ENCODE measurements at regions not wholly inside any gene's neighbourhood (a gene's known extent, or its start where the extent isn't known, plus 50 kb on each side); places are given as distances from the start of the nearest gene placed in this dataset.
"Not testable (repeated sequence)": the region's sequence is repeated elsewhere in the genome, so short reads cannot be mapped to it uniquely, and the experiment has no call there.

- no peak for DNase-seq
These were observed 599.0 kb upstream of the TPK1 start for GRCh38 chr7:145434811-145435210.

- DNase-seq, result no peak
These were observed 596.0 kb upstream of the TPK1 start for GRCh38 chr7:145431834-145432233.

- DNase-seq, result not testable (repeated sequence)
These were observed 582.6 kb upstream of the TPK1 start for GRCh38 chr7:145418481-145418880.

GRCh38 chr7:145411066-145411465, 575.2 kb upstream of the TPK1 start:
- no peak for DNase-seq

- no peak for DNase-seq
These were observed 562.9 kb upstream of the TPK1 start for GRCh38 chr7:145398758-145399157.

GRCh38 chr7:145394126-145394525, 558.3 kb upstream of the TPK1 start:
- DNase-seq, result no peak

- DNase-seq, result no peak
These were observed 546.9 kb upstream of the TPK1 start for GRCh38 chr7:145382762-145383161.

GRCh38 chr7:145378197-145378596, 542.3 kb upstream of the TPK1 start:
- DNase-seq, result no peak

GRCh38 chr7:145360511-145361100, 524.8 kb upstream of the TPK1 start:
- DNase-seq, result no peak

GRCh38 chr7:145350334-145350733, 514.5 kb upstream of the TPK1 start:
- DNase-seq, result no peak

GRCh38 chr7:145349452-145349851, 513.6 kb upstream of the TPK1 start:
- not testable (repeated sequence) for DNase-seq

- no peak for DNase-seq
These were observed 511.4 kb upstream of the TPK1 start for GRCh38 chr7:145347271-145347670.

GRCh38 chr7:145339319-145339718, 503.5 kb upstream of the TPK1 start:
- DNase-seq, result no peak

GRCh38 chr7:145331522-145331921, 495.7 kb upstream of the TPK1 start:
- DNase-seq, result no peak

- DNase-seq, result no peak
These were observed 495.2 kb upstream of the TPK1 start for GRCh38 chr7:145331076-145331475.

- no peak for DNase-seq
These were observed 491.8 kb upstream of the TPK1 start for GRCh38 chr7:145327646-145328045.

GRCh38 chr7:145324081-145324480, 488.2 kb upstream of the TPK1 start:
- DNase-seq, result no peak

GRCh38 chr7:145313551-145313950, 477.7 kb upstream of the TPK1 start:
- DNase-seq, result no peak

- DNase-seq, result no peak
These were observed 457.9 kb upstream of the TPK1 start for GRCh38 chr7:145293754-145294153.

- DNase-seq, result no peak
These were observed 457.4 kb upstream of the TPK1 start for GRCh38 chr7:145293228-145293701.

GRCh38 chr7:145289384-145289783, 453.5 kb upstream of the TPK1 start:
- DNase-seq, result no peak

GRCh38 chr7:145276118-145276517, 440.3 kb upstream of the TPK1 start:
- no peak for DNase-seq

GRCh38 chr7:145269418-145270161, 433.7 kb upstream of the TPK1 start:
- DNase-seq, result no peak

- DNase-seq, result no peak
These were observed 429.3 kb upstream of the TPK1 start for GRCh38 chr7:145265180-145265579.

GRCh38 chr7:145263886-145264285, 428.0 kb upstream of the TPK1 start:
- DNase-seq, result no peak
